ENCODE measurements at regions not wholly inside any gene's neighbourhood (a gene's known extent, or its start where the extent isn't known, plus 50 kb on each side); places are given as distances from the start of the nearest gene placed in this dataset.

GRCh38 chr5:24773261-24773660, 128.5 kb upstream of the CDH10 start:
- TF ChIP-seq MAX (IDR thresholded peaks at IDR 0.05; ENCODE audit: low read depth, low read length) (no peak), CTCF (IDR thresholded peaks at IDR 0.05; ENCODE audit: low read depth, low read length) (no peak), MYC (IDR thresholded peaks at IDR 0.05; ENCODE audit: low read depth, low read length) (no peak), POLR2A (IDR thresholded peaks at IDR 0.05; ENCODE audit: extremely low read depth, insufficient read length) (no peak)

Data from NB4 (cell line).